ENCODE measurements at regions not wholly inside any gene's neighbourhood (a gene's known extent, or its start where the extent isn't known, plus 50 kb on each side); places are given as distances from the start of the nearest gene placed in this dataset.

DNA sequence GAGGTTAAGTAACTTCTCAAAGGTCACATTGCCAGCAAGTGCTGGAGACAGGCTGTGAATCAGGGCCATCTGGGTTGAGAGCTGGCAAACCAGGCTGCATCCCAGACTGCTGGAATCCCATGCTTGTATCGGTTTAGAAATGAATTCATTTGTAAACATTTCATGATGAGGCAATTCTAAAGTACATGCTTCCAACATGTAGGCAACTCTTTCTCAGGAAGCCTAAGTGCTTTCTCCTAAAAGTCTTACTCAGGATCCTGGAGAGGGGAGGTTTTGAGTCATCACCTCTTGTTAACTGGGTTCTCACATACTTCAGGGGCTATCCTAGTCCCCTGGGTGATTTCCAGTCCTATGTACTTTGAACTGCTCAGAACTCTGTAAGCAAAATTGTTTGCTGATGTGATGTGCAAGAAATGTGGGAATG, 416.5 kb downstream of the MEIS1 start:
- H3K27me3 Mint-ChIP-seq (ENCODE audit: low read depth): no peaks in the 10 kb centered on the region
- intact Hi-C loops (cut with micrococcal nuclease): no loop called here
- no peaks in the 10 kb centered on the region for H3K4me1 Mint-ChIP-seq (ENCODE audit: low read depth)
- H3K36me3 Mint-ChIP-seq (ENCODE audit: low read depth): no peaks in the 10 kb centered on the region
- H3K27ac Mint-ChIP-seq: no peak overlapping the region
- no peak overlapping the region for H3K4me3 Mint-ChIP-seq
- no peak for DNase-seq
- CTCF ChIA-PET: no interaction called here
- H3K9me3 Mint-ChIP-seq: peaks cover 2% of the 10 kb centered on the region

DNA sequence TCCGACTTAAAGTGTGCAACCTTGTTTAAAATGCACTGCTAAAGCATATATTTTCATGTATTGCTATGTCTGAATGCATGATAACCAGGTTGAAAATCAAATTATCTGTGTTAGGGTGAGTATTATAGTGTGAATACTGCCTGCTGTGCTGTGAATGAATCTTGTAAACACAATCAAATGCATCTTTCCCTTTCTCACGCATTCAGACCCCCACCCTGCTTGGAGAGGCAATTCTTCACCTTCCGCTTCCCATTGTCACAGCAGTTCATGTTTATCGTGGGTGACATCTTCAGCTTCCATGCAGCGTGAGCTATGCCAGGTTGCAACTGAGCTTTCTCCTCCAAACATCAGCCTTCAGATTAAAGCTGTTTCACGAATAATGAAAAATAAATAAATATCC, 418.0 kb downstream of the MEIS1 start:
- no peak overlapping the region for H3K27ac Mint-ChIP-seq
- no peak overlapping the region for H3K4me3 Mint-ChIP-seq
- H3K9me3 Mint-ChIP-seq: peaks cover 7% of the 10 kb centered on the region
- no peaks in the 10 kb centered on the region for H3K27me3 Mint-ChIP-seq (ENCODE audit: low read depth)
- H3K4me1 Mint-ChIP-seq (ENCODE audit: low read depth): no peaks in the 10 kb centered on the region
- intact Hi-C loops (cut with micrococcal nuclease): no loop called here
- no peak for DNase-seq
- H3K36me3 Mint-ChIP-seq (ENCODE audit: low read depth): no peaks in the 10 kb centered on the region
- CTCF ChIA-PET: no interaction called here

DNA sequence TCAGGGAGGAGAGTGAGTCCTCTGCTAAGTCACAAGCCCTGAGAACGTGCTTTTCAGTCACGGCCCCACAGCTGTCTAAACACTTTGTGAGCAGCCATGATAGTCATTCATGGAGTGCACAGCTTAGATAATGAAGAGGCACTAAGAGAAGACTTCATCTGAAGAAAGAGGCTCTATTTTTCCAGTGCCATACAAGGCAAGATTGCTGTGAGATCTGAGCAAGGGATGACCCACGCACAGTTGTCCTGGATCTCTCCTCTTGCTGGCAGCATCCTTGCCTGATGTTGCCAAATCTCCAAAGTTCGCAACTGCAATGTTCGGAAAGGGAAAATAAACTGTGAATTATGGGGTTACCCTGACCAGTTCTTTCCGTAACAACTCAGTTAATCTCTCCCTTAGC, 418.7 kb downstream of the MEIS1 start:
- Mint-ChIP-seq H3K27me3 (ENCODE audit: low read depth) (no peaks in the 10 kb centered on the region), H3K4me3 (no peak overlapping the region), H3K27ac (no peak overlapping the region), H3K4me1 (ENCODE audit: low read depth) (no peaks in the 10 kb centered on the region), H3K9me3 (peaks cover 7% of the 10 kb centered on the region), H3K36me3 (ENCODE audit: low read depth) (no peaks in the 10 kb centered on the region)
- CTCF ChIA-PET: no interaction called here
- intact Hi-C loops (cut with micrococcal nuclease): no loop called here
- DNase-seq: no peak

DNA sequence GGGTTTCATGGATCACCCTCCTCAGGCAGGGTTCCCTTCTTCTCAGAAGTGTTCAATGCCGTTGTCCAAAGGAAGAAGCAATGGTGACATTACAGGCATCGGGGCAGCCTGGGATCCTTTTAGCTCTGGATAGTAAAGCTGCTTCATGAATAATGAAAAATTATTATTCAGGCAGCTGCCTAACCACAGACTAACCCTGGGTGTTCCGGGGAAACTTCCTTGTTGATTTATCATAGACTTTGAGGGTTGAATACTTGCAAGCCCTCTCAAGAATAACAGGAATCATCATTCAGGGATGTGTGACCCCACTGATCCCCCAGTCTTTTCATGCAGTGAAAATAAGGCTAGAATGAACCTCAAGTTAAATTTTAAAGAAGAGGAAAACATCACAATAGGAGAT, 419.4 kb downstream of the MEIS1 start:
- H3K27ac Mint-ChIP-seq: no peak overlapping the region
- H3K4me1 Mint-ChIP-seq (ENCODE audit: low read depth): no peaks in the 10 kb centered on the region
- CTCF ChIA-PET: no interaction called here
- peaks cover 7% of the 10 kb centered on the region for H3K9me3 Mint-ChIP-seq
- intact Hi-C loops (cut with micrococcal nuclease): no loop called here
- H3K27me3 Mint-ChIP-seq (ENCODE audit: low read depth): no peaks in the 10 kb centered on the region
- no peaks in the 10 kb centered on the region for H3K36me3 Mint-ChIP-seq (ENCODE audit: low read depth)
- H3K4me3 Mint-ChIP-seq: no peak overlapping the region
- no peak for DNase-seq

DNA sequence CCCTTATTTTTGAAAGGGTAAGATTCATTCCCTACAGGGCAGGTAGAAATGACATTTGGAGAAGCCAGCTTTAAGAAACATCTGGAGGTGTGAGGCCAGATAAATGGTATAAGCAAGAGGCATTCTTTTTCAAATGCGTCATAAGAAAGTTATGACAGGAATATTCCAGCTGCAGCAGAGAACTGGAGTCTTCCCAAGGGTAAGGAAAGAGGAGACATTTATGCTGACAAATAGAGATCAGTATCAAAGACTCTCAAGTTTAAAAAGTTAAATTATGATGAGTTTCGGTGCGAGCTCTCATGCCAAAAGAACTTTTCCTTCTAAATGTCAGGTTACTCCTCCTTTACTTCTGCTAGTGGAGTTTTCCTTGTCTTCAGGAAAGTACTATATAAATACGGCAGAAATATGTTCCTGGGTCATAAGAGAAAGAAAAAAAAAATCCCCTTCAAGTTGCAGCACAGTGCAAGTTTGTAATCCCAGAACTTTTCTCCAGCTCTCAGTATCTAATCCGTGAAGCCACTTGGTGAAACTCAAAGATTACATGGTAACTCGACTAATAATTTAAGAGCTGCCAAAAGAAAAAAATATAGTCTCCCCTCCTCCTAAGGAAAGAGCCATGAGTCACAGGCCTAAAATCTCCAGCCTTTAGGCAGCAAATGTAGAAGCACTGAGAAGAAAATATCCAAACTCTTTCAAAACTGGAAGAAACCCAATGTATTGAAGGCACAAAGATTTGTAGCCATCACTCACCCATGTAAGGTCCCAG, 428.1 kb downstream of the MEIS1 start:
- no peak for DNase-seq
- CTCF ChIA-PET: no interaction called here
- Mint-ChIP-seq H3K27ac (no peak overlapping the region), H3K4me3 (no peak overlapping the region), H3K4me1 (ENCODE audit: low read depth) (no peaks in the 10 kb centered on the region), H3K27me3 (ENCODE audit: low read depth) (peaks cover 2% of the 10 kb centered on the region), H3K36me3 (ENCODE audit: low read depth) (no peaks in the 10 kb centered on the region), H3K9me3 (no peaks in the 10 kb centered on the region)
- intact Hi-C loops (cut with micrococcal nuclease): no loop called here

GRCh38 chr2:66865161-66865560, 430.2 kb downstream of the MEIS1 start:
- intact Hi-C loops (cut with micrococcal nuclease): no loop called here
- no peaks in the 10 kb centered on the region for H3K9me3 Mint-ChIP-seq
- no peak overlapping the region for H3K4me3 Mint-ChIP-seq
- H3K27ac Mint-ChIP-seq: no peak overlapping the region
- peaks cover 2% of the 10 kb centered on the region for H3K27me3 Mint-ChIP-seq (ENCODE audit: low read depth)
- CTCF ChIA-PET: no interaction called here
- DNase-seq: no peak
- H3K4me1 Mint-ChIP-seq (ENCODE audit: low read depth): no peaks in the 10 kb centered on the region
- no peaks in the 10 kb centered on the region for H3K36me3 Mint-ChIP-seq (ENCODE audit: low read depth)

GRCh38 chr2:66866331-66867062, 431.6 kb downstream of the MEIS1 start:
- CTCF ChIA-PET: no interaction called here
- H3K4me3 Mint-ChIP-seq: no peak overlapping the region
- no peak for DNase-seq
- H3K36me3 Mint-ChIP-seq (ENCODE audit: low read depth): no peaks in the 10 kb centered on the region
- peaks cover 2% of the 10 kb centered on the region for H3K27me3 Mint-ChIP-seq (ENCODE audit: low read depth)
- intact Hi-C loops (cut with micrococcal nuclease): no loop called here
- H3K27ac Mint-ChIP-seq: no peak overlapping the region
- no peaks in the 10 kb centered on the region for H3K4me1 Mint-ChIP-seq (ENCODE audit: low read depth)
- H3K9me3 Mint-ChIP-seq: no peaks in the 10 kb centered on the region

DNA sequence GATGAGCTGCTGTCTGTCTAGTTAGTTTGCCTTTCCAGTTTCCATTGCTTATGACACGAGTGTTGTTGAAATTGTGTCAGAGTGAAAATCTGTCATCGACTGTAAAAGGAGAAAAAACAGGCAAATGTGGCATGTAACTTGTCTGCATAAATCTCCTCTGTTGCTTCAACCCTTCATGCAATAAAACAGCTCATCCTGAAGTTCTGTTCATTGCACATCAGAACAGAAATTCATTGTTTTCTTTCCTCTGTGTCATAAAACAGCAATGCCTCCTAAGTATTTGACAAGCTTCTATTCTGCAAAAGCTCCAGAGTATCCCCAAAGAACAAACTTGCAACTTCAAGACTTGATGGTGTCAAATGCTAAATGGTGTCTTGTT, 432.1 kb downstream of the MEIS1 start:
- no peak overlapping the region for H3K27ac Mint-ChIP-seq
- CTCF ChIA-PET: no interaction called here
- H3K27me3 Mint-ChIP-seq (ENCODE audit: low read depth): peaks cover 2% of the 10 kb centered on the region
- no peak for DNase-seq
- no peak overlapping the region for H3K4me3 Mint-ChIP-seq
- no peaks in the 10 kb centered on the region for H3K9me3 Mint-ChIP-seq
- no peaks in the 10 kb centered on the region for H3K4me1 Mint-ChIP-seq (ENCODE audit: low read depth)
- H3K36me3 Mint-ChIP-seq (ENCODE audit: low read depth): no peaks in the 10 kb centered on the region
- intact Hi-C loops (cut with micrococcal nuclease): no loop called here

- Mint-ChIP-seq H3K27ac (no peak overlapping the region), H3K4me3 (no peak overlapping the region), H3K36me3 (ENCODE audit: low read depth) (no peaks in the 10 kb centered on the region), H3K9me3 (no peaks in the 10 kb centered on the region), H3K4me1 (ENCODE audit: low read depth) (no peaks in the 10 kb centered on the region), H3K27me3 (ENCODE audit: low read depth) (peaks cover 2% of the 10 kb centered on the region)
- CTCF ChIA-PET: no interaction called here
- no peak for DNase-seq
- intact Hi-C loops (cut with micrococcal nuclease): no loop called here
Observed at GRCh38 chr2:66869076-66869475, 434.2 kb downstream of the MEIS1 start.

GRCh38 chr2:66872081-66872985, 437.4 kb downstream of the MEIS1 start:
- DNase-seq: no peak
- H3K4me3 Mint-ChIP-seq: no peak overlapping the region
- intact Hi-C loops (cut with micrococcal nuclease): no loop called here
- H3K4me1 Mint-ChIP-seq (ENCODE audit: low read depth): no peaks in the 10 kb centered on the region
- H3K9me3 Mint-ChIP-seq: no peaks in the 10 kb centered on the region
- peaks cover 2% of the 10 kb centered on the region for H3K27me3 Mint-ChIP-seq (ENCODE audit: low read depth)
- CTCF ChIA-PET: no interaction called here
- no peak overlapping the region for H3K27ac Mint-ChIP-seq
- H3K36me3 Mint-ChIP-seq (ENCODE audit: low read depth): no peaks in the 10 kb centered on the region

GRCh38 chr2:66872986-66873754, 438.2 kb downstream of the MEIS1 start:
- DNase-seq: no peak
- Mint-ChIP-seq H3K27me3 (ENCODE audit: low read depth) (no peaks in the 10 kb centered on the region), H3K27ac (no peak overlapping the region), H3K4me1 (ENCODE audit: low read depth) (no peaks in the 10 kb centered on the region), H3K9me3 (no peaks in the 10 kb centered on the region), H3K36me3 (ENCODE audit: low read depth) (no peaks in the 10 kb centered on the region), H3K4me3 (no peak overlapping the region)
- intact Hi-C loops (cut with micrococcal nuclease): no loop called here
- CTCF ChIA-PET: no interaction called here

DNA sequence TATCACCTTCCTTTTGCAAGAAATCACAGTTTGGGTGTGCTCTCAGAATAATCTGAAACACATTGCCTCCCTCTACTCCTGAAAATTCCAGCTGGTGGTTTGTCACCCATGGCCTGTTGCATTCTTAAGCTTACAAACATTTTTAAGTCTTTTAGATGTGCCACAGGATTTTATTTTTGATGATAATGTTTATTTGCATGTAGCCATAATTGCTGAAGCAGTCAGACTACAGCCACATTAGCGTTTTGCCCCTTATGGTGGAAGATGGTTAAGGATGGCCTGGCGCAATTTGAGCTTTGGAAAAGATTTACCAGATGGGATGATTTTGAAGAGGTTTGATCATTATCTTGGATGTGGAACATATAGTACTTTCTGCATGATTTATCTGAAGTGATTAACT, 439.5 kb downstream of the MEIS1 start:
- H3K27ac Mint-ChIP-seq: no peak overlapping the region
- intact Hi-C loops (cut with micrococcal nuclease): no loop called here
- CTCF ChIA-PET: no interaction called here

More for the DNA sequence above, 439.5 kb downstream of the MEIS1 start:
- H3K27me3 Mint-ChIP-seq (ENCODE audit: low read depth): no peaks in the 10 kb centered on the region
- no peak for DNase-seq
- no peak overlapping the region for H3K4me3 Mint-ChIP-seq
- no peaks in the 10 kb centered on the region for H3K4me1 Mint-ChIP-seq (ENCODE audit: low read depth)
- H3K36me3 Mint-ChIP-seq (ENCODE audit: low read depth): no peaks in the 10 kb centered on the region
- H3K9me3 Mint-ChIP-seq: no peaks in the 10 kb centered on the region
